K562 (cell line): ENCODE measurements at regions not wholly inside any gene's neighbourhood (a gene's known extent, or its start where the extent isn't known, plus 50 kb on each side); places are given as distances from the start of the nearest gene placed in this dataset.

ENCODE experiments used
- ATAC-seq: fragments of 200-7000 bp; cut with Tn5 transposase; 3 replicates; pipeline ENCODE4 v1.9.1; 2020; ENCODE audit warnings: moderate library complexity
- BruUV-seq: library from RNA; stranded (reverse); fragments of 400-500 nt; replicated peaks from 2 replicates; lab custom pipeline; 2021; lab: Mats Ljungman, UMichigan
- CTCF ChIA-PET: fragments of 300-600 bp; formaldehyde crosslinking; extraction: SDS; loops from one replicate; lab custom pipeline; 2021; ENCODE audit warnings: low intra/inter-chr PET ratio; lab: Yijun Ruan, JAX
- POLR2A ChIA-PET: fragments of 300-600, 350-650 bp; sonication (Branson Sonifier 250); formaldehyde crosslinking; extraction: SDS; loops from one replicate; lab custom pipeline; 2021; ENCODE audit warnings: antibody characterized with exemption, inconsistent platforms; lab: Yijun Ruan, JAX
- DNase-seq, 4 experiments: peaks; one replicate each; pipeline versions ENCODE4 v3.0.0 to v3.0.0-alpha.2; 2011 to 2018; ENCODE audit warnings: low spot score in 3 of 4, mixed read lengths in 3 of 4; ENCODE audit errors: extremely low read depth in 1 of 4
- FAIRE-seq: peaks from 2 replicates; lab custom pipeline; 2011; peaks lifted over from hg19 to GRCh38; lab: Jason Lieb, UNC
- H2AFZ ChIP-seq: 2 replicates; pipeline ENCODE4 v1.6.0; 2011; ENCODE audit warnings: low read depth, low read length, control low read depth, inconsistent platforms
- H3K27ac ChIP-seq: fragments of 200-600 bp; 3 replicates; pipeline ENCODE4 v1.8.0; 2011; ENCODE audit warnings: low read depth, mild to moderate bottlenecking, control low read depth, inconsistent platforms, low read length, moderate library complexity, mixed read lengths; ENCODE audit errors: extremely low read depth
- H3K27me3 ChIP-seq, 2 experiments: fragments of 300-600 bp in 1 of 2; 2 replicates in 1 of 2; 3 replicates in 1 of 2; pipeline versions ENCODE4 v1.6.0 to v1.8.0; 2011; ENCODE audit warnings: inconsistent platforms in 2 of 2, low read length in 2 of 2, mild to moderate bottlenecking in 1 of 2, mixed read lengths in 1 of 2, moderate library complexity in 1 of 2; ENCODE audit not compliant: control insufficient read depth in 2 of 2, insufficient read depth in 2 of 2
- H3K36me3 ChIP-seq: fragments of 300-600 bp; 3 replicates; pipeline ENCODE4 v1.8.0; 2011; ENCODE audit warnings: mild to moderate bottlenecking, low read length, inconsistent platforms; ENCODE audit not compliant: control insufficient read depth, insufficient read depth
- H3K4me1 ChIP-seq, 2 experiments: fragments of 200-600 bp in 1 of 2; replicated peaks in 1 of 2; 2 replicates in 1 of 2; 3 replicates in 1 of 2; pipeline versions ENCODE4 v1.5.1 to v1.8.0; 2011; ENCODE audit warnings: inconsistent platforms in 2 of 2, low read length in 2 of 2, mild to moderate bottlenecking in 1 of 2, mixed read lengths in 1 of 2, moderate library complexity in 1 of 2; ENCODE audit not compliant: control insufficient read depth in 2 of 2, insufficient read depth in 2 of 2
- H3K4me2 ChIP-seq: 2 replicates; pipeline ENCODE4 v1.6.1; 2011; ENCODE audit warnings: low read length, control low read depth, inconsistent platforms, mixed read lengths; ENCODE audit not compliant: insufficient read depth
- H3K4me3 ChIP-seq: fragments of 200-600 bp; sonication (generic), shearing (Covaris generic); 2 replicates; pipeline ENCODE4 v1.5.1; 2016; ENCODE audit warnings: control low read depth, inconsistent platforms
- H3K79me2 ChIP-seq: fragments of 200-600 bp; 3 replicates; pipeline ENCODE4 v1.8.0; 2011; ENCODE audit warnings: low read length, inconsistent platforms; ENCODE audit not compliant: control insufficient read depth, insufficient read depth
- H3K9ac ChIP-seq, 2 experiments: 2 replicates each; pipeline versions ENCODE4 v1.6.0 to v1.6.1; 2011; ENCODE audit warnings: low read depth in 2 of 2, low read length in 2 of 2, control low read depth in 1 of 2, inconsistent platforms in 1 of 2, mild to moderate bottlenecking in 1 of 2, mixed read lengths in 1 of 2; ENCODE audit not compliant: insufficient read depth in 1 of 2
- H3K9me1 ChIP-seq: one replicate; pipeline ENCODE4 v1.6.0; 2011; ENCODE audit warnings: inconsistent platforms, mild to moderate bottlenecking, low read length, moderate library complexity; ENCODE audit not compliant: control insufficient read depth, insufficient read depth
- H3K9me3 ChIP-seq: replicated peaks from 2 replicates; pipeline ENCODE4 v1.5.1; 2011; ENCODE audit warnings: low read depth, low read length, inconsistent platforms; ENCODE audit not compliant: control insufficient read depth, insufficient read depth
- H4K20me1 ChIP-seq: replicated peaks from 2 replicates; pipeline ENCODE4 v1.6.1; 2011; ENCODE audit warnings: low read length, inconsistent platforms, mixed read lengths; ENCODE audit not compliant: control insufficient read depth, insufficient read depth
- BCOR ChIP-seq: fragments of 450-650 bp; IDR thresholded peaks from 2 replicates; pipeline ENCODE4 v1.6.1; 2016
- CEBPB ChIP-seq: fragments of 450-650 bp; IDR thresholded peaks from 2 replicates; pipeline ENCODE4 v1.6.1; 2016; ENCODE audit warnings: missing genetic modification characterization, missing compliant biosample characterization
- CEBPG ChIP-seq, 3 experiments: fragments of 200-800 bp in 1 of 3; sonication (Bioruptor generic) in 1 of 3; sonication (generic) in 1 of 3; formaldehyde crosslinking in 1 of 3; IDR thresholded peaks in 2 of 3; conservative IDR thresholded peaks in 1 of 3; 2 replicates each; pipeline versions ENCODE4 v1.6.1 to v1.8.0; 2016 to 2022; ENCODE audit warnings: missing compliant biosample characterization in 2 of 3, missing genetic modification characterization in 2 of 3, mild to moderate bottlenecking in 1 of 3, missing genetic modification reagents in 1 of 3
- KLF13 ChIP-seq: fragments of 450-650 bp; IDR thresholded peaks from 2 replicates; pipeline ENCODE4 v1.6.1; 2016; ENCODE audit warnings: missing genetic modification characterization, low read depth, mild to moderate bottlenecking, missing compliant biosample characterization, moderate library complexity, borderline replicate concordance
- PML ChIP-seq: IDR thresholded peaks from 2 replicates; pipeline ENCODE4 v1.6.1; 2012; ENCODE audit warnings: low read length, inconsistent platforms
- POLR2AphosphoS2 ChIP-seq: IDR thresholded peaks from 2 replicates; pipeline ENCODE4 v1.6.1; 2012; ENCODE audit warnings: low read length, improper control_type of control experiment
- RBM34 ChIP-seq: fragments of 200-400 bp; formaldehyde crosslinking; IDR thresholded peaks from 2 replicates; pipeline ENCODE4 v1.6.1; 2018; ENCODE audit warnings: low read length, borderline replicate concordance; ENCODE audit not compliant: insufficient read depth
- SRF ChIP-seq, 2 experiments: fragments of 250-450, 450-650 bp in 1 of 2; sonication (Bioruptor Pico) in 1 of 2; sonication (generic) in 1 of 2; formaldehyde crosslinking; IDR thresholded peaks; 2 replicates each; pipeline versions ENCODE4 v1.5.0 to v1.5.1; 2020 to 2022; ENCODE audit warnings: mild to moderate bottlenecking in 1 of 2, missing genetic modification reagents in 1 of 2
- ZNF764 ChIP-seq: fragments of 250-450 bp; sonication (Bioruptor Pico); IDR thresholded peaks from 2 replicates; pipeline ENCODE4 v1.4.0; 2020; ENCODE audit warnings: low read depth, mild to moderate bottlenecking, moderate library complexity
- WGBS: fragments of 100-300 bp; shearing (Covaris generic); methylation state at CpG from one replicate; pipeline ENCODE4 v1.1.6; 2016; ENCODE audit warnings: low coverage, mixed read lengths; ENCODE audit not compliant: insufficient coverage; ENCODE audit errors: missing lambda C conversion rate; 5-methylcytosine and 5-hydroxymethylcytosine counted together
- in situ Hi-C: fragments of 300-500 bp; cut with MboI; formaldehyde crosslinking; loops from 4 replicates; pipeline ENCODE4 v1.15.0; 2018; ENCODE audit warnings: inconsistent platforms, mixed read lengths
- intact Hi-C: fragments of 100-400 bp; cut with micrococcal nuclease; formaldehyde crosslinking; loops from 2 replicates; pipeline ENCODE4 v1.14.2; 2022
- TF ChIP-seq, protein P1 (sequence below): sonication (generic); IDR thresholded peaks from 2 replicates; pipeline ENCODE4 v1.6.1; 2016
- TF ChIP-seq, protein P2 (sequence below): fragments of 450-650 bp; IDR thresholded peaks from 2 replicates; pipeline ENCODE4 v1.6.1; 2016; ENCODE audit warnings: missing biosample characterization, missing genetic modification characterization
- TF ChIP-seq, protein P3 (sequence below): IDR thresholded peaks from 2 replicates; pipeline ENCODE4 v1.6.1; 2012; ENCODE audit warnings: low read depth, low read length, improper control_type of control experiment, borderline replicate concordance

DNA sequence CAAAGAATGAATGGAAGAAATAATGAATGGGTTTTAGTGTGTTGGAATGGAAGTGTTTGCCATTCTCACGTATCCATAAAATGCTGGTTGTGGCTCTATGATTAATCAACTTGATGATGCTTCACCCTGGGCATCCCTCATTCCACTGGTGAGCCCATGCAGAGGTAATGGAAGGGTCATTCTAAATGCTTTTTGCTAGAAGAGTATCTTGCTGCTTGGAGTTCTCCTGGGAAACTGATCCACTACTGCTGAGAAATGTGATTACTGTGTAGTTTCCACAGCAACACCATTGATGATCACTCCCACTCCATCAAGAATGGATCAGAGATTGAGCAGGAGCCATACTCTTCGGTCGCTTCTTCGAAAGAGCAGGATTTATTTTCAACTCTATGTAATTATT is 101.6 kb downstream of the ARL5B start:
- ATAC-seq (no peak), FAIRE-seq (no peak), DNase-seq (no peak)
- H2AFZ ChIP-seq: no peak overlapping the region
- ChIA-PET POLR2A (no interaction called here), CTCF (no interaction called here)
- intact Hi-C loops: no loop called here
- in situ Hi-C loops: no loop called here
- no peaks in the 10 kb centered on the region for H3K36me3 ChIP-seq
- H3K4me1 ChIP-seq: no peaks in the 10 kb centered on the region
- TF ChIP-seq SRF (CRISPR knock-in tag; IDR thresholded peaks at IDR 0.05) (no peak), POLR2AphosphoS2 (no peak), PML (no peak), RBM34 (no peak), ZNF764 (CRISPR knock-in tag) (no peak)
- TF ChIP-seq, protein P1, sequence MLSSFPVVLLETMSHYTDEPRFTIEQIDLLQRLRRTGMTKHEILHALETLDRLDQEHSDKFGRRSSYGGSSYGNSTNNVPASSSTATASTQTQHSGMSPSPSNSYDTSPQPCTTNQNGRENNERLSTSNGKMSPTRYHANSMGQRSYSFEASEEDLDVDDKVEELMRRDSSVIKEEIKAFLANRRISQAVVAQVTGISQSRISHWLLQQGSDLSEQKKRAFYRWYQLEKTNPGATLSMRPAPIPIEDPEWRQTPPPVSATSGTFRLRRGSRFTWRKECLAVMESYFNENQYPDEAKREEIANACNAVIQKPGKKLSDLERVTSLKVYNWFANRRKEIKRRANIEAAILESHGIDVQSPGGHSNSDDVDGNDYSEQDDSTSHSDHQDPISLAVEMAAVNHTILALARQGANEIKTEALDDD: no peak
- no peak overlapping the region for H3K9ac ChIP-seq
- H3K9me3 ChIP-seq: no peaks in the 10 kb centered on the region
- no peaks in the 10 kb centered on the region for H3K79me2 ChIP-seq
- no peak overlapping the region for H3K27ac ChIP-seq
- 2% methylated on average over 4 of the region's 4 CpGs for WGBS
- no peaks in the 10 kb centered on the region for H3K27me3 ChIP-seq
- H3K4me3 ChIP-seq: no peak overlapping the region
- no TSS peak for BruUV-seq
- H3K4me2 ChIP-seq: no peak overlapping the region
- H4K20me1 ChIP-seq: no peaks in the 10 kb centered on the region
- no peaks in the 10 kb centered on the region for H3K9me1 ChIP-seq

DNA sequence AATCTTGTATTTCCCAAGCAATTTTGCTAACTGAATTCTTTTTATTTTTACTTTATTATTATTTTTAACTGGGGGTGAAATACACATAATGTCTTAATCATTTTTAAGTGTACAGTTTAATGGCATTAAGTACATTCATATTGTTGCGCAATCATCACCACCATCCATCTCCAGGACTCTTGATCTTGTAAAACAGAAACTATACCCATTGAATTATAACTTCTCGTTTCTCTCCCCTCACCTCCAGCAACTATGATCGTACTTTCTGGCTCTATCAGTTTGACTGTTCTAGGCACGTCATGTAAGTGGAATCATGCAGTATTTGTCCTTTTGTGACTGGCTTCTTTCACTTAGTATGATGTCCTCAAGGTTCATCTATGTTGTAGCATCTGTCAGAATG is 108.8 kb downstream of the ARL5B start:
- Histone ChIP-seq H3K9me3 (no peaks in the 10 kb centered on the region; the same call in 1 of the 2 replicates), H3K9ac (no peak overlapping the region), H3K4me3 (no peak overlapping the region), H3K79me2 (no peaks in the 10 kb centered on the region), H3K27ac (no peak overlapping the region), H3K27me3 (no peaks in the 10 kb centered on the region), H3K9me1 (no peaks in the 10 kb centered on the region), H3K4me2 (no peak overlapping the region), H3K36me3 (no peaks in the 10 kb centered on the region), H4K20me1 (no peaks in the 10 kb centered on the region), H2AFZ (no peak overlapping the region), H3K4me1 (no peaks in the 10 kb centered on the region)
- TF ChIP-seq BCOR (no peak), KLF13 (no peak), CEBPB (peak; percentile 95), CEBPG (CRISPR knock-in tag; IDR thresholded peaks at IDR 0.05) (no peak), CEBPG (tag; conservative IDR thresholded peaks at IDR 0.05 in 1 of 2, IDR thresholded peaks at IDR 0.05 in 1 of 2) (peak; percentile 46 to 98; a peak in 3 of 4 replicates)
- TF ChIP-seq, protein P2, sequence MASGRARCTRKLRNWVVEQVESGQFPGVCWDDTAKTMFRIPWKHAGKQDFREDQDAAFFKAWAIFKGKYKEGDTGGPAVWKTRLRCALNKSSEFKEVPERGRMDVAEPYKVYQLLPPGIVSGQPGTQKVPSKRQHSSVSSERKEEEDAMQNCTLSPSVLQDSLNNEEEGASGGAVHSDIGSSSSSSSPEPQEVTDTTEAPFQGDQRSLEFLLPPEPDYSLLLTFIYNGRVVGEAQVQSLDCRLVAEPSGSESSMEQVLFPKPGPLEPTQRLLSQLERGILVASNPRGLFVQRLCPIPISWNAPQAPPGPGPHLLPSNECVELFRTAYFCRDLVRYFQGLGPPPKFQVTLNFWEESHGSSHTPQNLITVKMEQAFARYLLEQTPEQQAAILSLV (tag): 0 out of 2 replicates have a peak, but pooled peaks have one; percentile 51
- TF ChIP-seq, protein P3, sequence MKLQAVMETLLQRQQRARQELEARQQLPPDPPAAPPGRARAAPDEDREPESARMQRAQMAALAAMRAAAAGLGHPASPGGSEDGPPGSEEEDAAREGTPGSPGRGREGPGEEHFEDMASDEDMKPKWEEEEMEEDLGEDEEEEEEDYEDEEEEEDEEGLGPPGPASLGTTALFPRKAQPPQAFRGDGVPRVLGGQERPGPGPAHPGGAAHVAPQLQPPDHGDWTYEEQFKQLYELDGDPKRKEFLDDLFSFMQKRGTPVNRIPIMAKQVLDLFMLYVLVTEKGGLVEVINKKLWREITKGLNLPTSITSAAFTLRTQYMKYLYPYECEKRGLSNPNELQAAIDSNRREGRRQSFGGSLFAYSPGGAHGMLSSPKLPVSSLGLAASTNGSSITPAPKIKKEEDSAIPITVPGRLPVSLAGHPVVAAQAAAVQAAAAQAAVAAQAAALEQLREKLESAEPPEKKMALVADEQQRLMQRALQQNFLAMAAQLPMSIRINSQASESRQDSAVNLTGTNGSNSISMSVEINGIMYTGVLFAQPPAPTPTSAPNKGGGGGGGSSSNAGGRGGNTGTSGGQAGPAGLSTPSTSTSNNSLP: no peak
- no TSS peak for BruUV-seq
- ATAC-seq (no peak), FAIRE-seq (no peak), DNase-seq (no peak)
- in situ Hi-C loops (no loop called here), intact Hi-C loops (no loop called here)
- POLR2A ChIA-PET: no interaction called here
- CTCF ChIA-PET: no interaction called here
- 1% methylated on average over 4 of the region's 4 CpGs for WGBS
